ENCODE measurements at regions not wholly inside any gene's neighbourhood (a gene's known extent, or its start where the extent isn't known, plus 50 kb on each side); places are given as distances from the start of the nearest gene placed in this dataset.
A peak's percentile ranks its signal among the peaks of the same experiment; 100 is the strongest.

DNA sequence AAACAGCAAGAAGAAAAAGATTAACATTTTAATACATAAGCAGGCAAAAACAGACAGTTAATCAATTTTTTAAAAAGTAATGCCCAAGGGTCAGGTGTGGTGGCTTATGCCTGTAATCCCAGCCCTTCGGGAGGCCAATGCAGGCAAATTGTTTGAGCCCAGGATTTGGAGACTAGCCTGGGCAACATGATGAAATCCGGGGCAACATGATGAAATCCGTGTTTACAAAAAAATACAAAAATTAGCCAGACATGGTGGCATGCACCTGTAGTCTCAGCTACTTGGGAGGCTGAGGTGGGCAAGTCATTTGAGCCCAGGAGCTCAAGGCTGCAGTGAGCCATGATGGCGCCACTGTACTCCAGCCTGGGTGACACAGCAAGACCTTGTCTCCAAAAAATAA lies 94.1 kb upstream of the DST start:
- peak in 1 of 2 donors; percentile 70 for TF ChIP-seq JUND (IDR thresholded peaks at IDR 0.05)
- TF ChIP-seq, protein P1, sequence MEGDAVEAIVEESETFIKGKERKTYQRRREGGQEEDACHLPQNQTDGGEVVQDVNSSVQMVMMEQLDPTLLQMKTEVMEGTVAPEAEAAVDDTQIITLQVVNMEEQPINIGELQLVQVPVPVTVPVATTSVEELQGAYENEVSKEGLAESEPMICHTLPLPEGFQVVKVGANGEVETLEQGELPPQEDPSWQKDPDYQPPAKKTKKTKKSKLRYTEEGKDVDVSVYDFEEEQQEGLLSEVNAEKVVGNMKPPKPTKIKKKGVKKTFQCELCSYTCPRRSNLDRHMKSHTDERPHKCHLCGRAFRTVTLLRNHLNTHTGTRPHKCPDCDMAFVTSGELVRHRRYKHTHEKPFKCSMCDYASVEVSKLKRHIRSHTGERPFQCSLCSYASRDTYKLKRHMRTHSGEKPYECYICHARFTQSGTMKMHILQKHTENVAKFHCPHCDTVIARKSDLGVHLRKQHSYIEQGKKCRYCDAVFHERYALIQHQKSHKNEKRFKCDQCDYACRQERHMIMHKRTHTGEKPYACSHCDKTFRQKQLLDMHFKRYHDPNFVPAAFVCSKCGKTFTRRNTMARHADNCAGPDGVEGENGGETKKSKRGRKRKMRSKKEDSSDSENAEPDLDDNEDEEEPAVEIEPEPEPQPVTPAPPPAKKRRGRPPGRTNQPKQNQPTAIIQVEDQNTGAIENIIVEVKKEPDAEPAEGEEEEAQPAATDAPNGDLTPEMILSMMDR (IDR thresholded peaks at IDR 0.05; ENCODE audit: low read depth, low read length, missing input control): no peak
- TF ChIP-seq, protein P2, sequence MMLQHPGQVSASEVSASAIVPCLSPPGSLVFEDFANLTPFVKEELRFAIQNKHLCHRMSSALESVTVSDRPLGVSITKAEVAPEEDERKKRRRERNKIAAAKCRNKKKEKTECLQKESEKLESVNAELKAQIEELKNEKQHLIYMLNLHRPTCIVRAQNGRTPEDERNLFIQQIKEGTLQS (IDR thresholded peaks at IDR 0.05): no peak
- TF ChIP-seq YY1 (IDR thresholded peaks at IDR 0.05): peak; percentile 78
- peak in 1 of 2 donors; percentile 79 for TF ChIP-seq RXRA (IDR thresholded peaks at IDR 0.05)
- TF ChIP-seq, protein P3, sequence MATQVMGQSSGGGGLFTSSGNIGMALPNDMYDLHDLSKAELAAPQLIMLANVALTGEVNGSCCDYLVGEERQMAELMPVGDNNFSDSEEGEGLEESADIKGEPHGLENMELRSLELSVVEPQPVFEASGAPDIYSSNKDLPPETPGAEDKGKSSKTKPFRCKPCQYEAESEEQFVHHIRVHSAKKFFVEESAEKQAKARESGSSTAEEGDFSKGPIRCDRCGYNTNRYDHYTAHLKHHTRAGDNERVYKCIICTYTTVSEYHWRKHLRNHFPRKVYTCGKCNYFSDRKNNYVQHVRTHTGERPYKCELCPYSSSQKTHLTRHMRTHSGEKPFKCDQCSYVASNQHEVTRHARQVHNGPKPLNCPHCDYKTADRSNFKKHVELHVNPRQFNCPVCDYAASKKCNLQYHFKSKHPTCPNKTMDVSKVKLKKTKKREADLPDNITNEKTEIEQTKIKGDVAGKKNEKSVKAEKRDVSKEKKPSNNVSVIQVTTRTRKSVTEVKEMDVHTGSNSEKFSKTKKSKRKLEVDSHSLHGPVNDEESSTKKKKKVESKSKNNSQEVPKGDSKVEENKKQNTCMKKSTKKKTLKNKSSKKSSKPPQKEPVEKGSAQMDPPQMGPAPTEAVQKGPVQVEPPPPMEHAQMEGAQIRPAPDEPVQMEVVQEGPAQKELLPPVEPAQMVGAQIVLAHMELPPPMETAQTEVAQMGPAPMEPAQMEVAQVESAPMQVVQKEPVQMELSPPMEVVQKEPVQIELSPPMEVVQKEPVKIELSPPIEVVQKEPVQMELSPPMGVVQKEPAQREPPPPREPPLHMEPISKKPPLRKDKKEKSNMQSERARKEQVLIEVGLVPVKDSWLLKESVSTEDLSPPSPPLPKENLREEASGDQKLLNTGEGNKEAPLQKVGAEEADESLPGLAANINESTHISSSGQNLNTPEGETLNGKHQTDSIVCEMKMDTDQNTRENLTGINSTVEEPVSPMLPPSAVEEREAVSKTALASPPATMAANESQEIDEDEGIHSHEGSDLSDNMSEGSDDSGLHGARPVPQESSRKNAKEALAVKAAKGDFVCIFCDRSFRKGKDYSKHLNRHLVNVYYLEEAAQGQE (IDR thresholded peaks at IDR 0.05): no peak
- TF ChIP-seq HNF4G (IDR thresholded peaks at IDR 0.05): no peak
- TF ChIP-seq FOXA2 (IDR thresholded peaks at IDR 0.05): peak; percentile 66
- peak in 1 of 2 donors; percentile 84 for TF ChIP-seq HNF4A (conservative IDR thresholded peaks at IDR 0.05)
- TF ChIP-seq FOXA1 (IDR thresholded peaks at IDR 0.05): peak; percentile 57
- TF ChIP-seq GABPA (IDR thresholded peaks at IDR 0.05 in 1 of 2, conservative IDR thresholded peaks at IDR 0.05 in 1 of 2): no peak
- TF ChIP-seq EGR1 (IDR thresholded peaks at IDR 0.05; ENCODE audit: low read depth in 2 of 2): no peak
- TF ChIP-seq, protein P4, sequence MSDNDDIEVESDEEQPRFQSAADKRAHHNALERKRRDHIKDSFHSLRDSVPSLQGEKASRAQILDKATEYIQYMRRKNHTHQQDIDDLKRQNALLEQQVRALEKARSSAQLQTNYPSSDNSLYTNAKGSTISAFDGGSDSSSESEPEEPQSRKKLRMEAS (IDR thresholded peaks at IDR 0.05): peak; percentile 51
- TF ChIP-seq TAF1 (conservative IDR thresholded peaks at IDR 0.05): no peak
- TF ChIP-seq, protein P5, sequence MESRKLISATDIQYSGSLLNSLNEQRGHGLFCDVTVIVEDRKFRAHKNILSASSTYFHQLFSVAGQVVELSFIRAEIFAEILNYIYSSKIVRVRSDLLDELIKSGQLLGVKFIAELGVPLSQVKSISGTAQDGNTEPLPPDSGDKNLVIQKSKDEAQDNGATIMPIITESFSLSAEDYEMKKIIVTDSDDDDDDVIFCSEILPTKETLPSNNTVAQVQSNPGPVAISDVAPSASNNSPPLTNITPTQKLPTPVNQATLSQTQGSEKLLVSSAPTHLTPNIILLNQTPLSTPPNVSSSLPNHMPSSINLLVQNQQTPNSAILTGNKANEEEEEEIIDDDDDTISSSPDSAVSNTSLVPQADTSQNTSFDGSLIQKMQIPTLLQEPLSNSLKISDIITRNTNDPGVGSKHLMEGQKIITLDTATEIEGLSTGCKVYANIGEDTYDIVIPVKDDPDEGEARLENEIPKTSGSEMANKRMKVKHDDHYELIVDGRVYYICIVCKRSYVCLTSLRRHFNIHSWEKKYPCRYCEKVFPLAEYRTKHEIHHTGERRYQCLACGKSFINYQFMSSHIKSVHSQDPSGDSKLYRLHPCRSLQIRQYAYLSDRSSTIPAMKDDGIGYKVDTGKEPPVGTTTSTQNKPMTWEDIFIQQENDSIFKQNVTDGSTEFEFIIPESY (IDR thresholded peaks at IDR 0.05): peak; percentile 64
- no peak for TF ChIP-seq RAD21 (IDR thresholded peaks at IDR 0.05)
- TF ChIP-seq NR2F2 (IDR thresholded peaks at IDR 0.05): no peak
- TF ChIP-seq SP1 (IDR thresholded peaks at IDR 0.05): no peak
- peaks cover 11 to 49% (median 27%) of the 10 kb centered on the region in 4 donors for H3K4me1 ChIP-seq (ENCODE audit: control insufficient read depth in 4 of 4, insufficient read depth in 4 of 4, low read length in 3 of 4)
- no peak overlapping the region for H3K4me3 ChIP-seq (ENCODE audit: low read depth in 1 of 3, low read length in 3 of 3)
- H3K27me3 ChIP-seq (ENCODE audit: control insufficient read depth in 4 of 4, insufficient read depth in 4 of 4, low read length in 3 of 4): no peaks in the 10 kb centered on the region
- DNase-seq (ENCODE audit: low spot score): no peak
- WGBS: 49% methylated on average over 4 of the region's 4 CpGs
- H3K9me3 ChIP-seq (ENCODE audit: control insufficient read depth in 4 of 4, low read length in 3 of 4): no peaks in the 10 kb centered on the region
- H3K9ac ChIP-seq (ENCODE audit: low read depth in 1 of 2, low read length in 2 of 2): no peak overlapping the region
- peak overlapping the region in 1 of 2 donors; percentile 15 for H3K27ac ChIP-seq (ENCODE audit: low read depth in 1 of 2, low read length in 2 of 2)
- peaks cover 0 to 7% (median 1%) of the 10 kb centered on the region in 4 donors for H3K36me3 ChIP-seq (ENCODE audit: control insufficient read depth in 4 of 4, insufficient read depth in 3 of 4, low read depth in 1 of 4, low read length in 3 of 4)
